GM20000 (cell line): ENCODE measurements at regions not wholly inside any gene's neighbourhood (a gene's known extent, or its start where the extent isn't known, plus 50 kb on each side); places are given as distances from the start of the nearest gene placed in this dataset.

Experiments
- DNase-seq: peaks from one replicate; pipeline ENCODE4 v3.0.0; 2012; ENCODE audit warnings: low spot score
- CTCF ChIP-seq: IDR thresholded peaks from 2 replicates; pipeline ENCODE4 v1.5.1; 2012; ENCODE audit warnings: mild to moderate bottlenecking, control low read depth; ENCODE audit errors: extremely low read depth, missing control alignments

DNA sequence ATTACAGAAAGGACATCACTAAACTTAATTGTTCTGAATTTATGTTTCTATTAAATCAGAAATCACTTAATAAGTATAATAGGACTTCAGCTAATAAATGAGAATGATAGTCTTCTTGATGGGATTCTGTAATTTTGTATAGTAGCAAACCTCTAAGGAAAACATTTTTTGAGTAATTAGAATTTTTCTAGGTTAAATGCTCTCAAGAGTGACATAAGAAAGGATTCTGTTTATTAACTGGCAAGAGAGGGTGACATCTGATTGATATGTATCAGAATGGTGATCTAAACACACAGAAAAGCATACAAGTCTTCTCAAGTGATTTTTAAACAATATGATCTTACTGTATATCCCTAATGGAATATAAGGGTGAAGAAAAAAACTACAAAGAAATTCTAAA is 1597.7 kb upstream of the PRR20A start:
- no peak for TF ChIP-seq CTCF

GRCh38 chr13:55550624-55551023 is 1590.1 kb upstream of the PRR20A start:
- no peak for DNase-seq
- no peak for TF ChIP-seq CTCF

More for the DNA sequence above, 1597.7 kb upstream of the PRR20A start:
- DNase-seq = no peak

DNA sequence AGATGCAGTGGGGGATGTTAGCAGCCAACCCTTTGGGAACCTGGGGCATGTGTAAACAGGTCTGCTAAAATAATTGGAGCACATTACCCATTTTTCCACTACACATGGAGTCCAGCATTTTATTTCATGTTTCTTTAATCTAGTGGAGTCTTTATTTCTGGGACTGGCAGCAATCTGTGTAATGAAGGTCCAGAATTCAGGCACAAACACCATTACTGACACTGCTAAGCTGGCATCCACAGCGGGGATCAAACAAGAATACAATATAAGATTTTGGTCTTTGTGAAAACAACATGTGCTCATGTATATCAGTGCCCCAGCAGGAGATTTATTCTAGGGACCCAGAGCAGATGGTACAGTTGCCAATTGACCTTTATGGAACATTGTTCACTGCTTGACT is 1587.0 kb upstream of the PRR20A start:
- no peak for TF ChIP-seq CTCF
- no peak for DNase-seq

DNA sequence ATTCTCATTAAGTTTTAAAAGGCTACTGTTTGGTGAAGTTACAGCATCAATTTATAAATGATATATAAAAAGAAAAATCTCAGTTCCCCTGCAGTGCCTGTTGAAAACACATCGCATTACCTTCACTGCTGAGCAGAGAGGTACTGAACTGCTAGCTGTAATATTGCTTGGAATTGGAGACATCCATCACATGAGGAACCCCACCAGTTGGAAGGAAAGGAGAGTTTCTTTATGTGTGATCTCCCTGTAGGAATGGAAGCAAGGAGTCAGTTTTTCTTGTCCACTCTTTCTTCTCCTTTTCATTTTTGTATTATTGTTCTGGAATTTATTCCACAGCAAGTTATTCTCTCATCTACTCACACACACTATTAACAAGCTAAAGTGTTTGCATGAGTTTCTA is 1586.0 kb upstream of the PRR20A start:
- DNase-seq = no peak
- no peak for TF ChIP-seq CTCF

DNA sequence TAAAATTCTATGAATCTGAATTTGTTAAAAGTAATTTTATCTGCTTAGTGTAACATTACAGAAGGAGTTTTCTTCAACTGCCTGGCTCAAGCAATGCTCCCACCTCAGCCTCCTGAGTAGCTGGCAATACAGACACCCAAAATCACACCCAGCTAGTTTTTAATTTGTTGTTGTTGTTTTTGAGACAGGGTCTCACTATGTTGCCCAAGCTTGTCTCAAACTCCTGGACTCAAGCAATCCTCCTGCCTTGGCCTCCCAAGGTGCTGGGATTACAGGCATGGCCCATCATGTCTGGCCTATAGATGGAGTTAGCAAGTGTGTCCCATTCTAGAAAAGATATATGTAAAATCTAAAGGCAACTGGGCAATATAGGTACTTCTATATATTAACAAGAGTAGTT is 1580.4 kb upstream of the PRR20A start:
- TF ChIP-seq CTCF = no peak

DNA sequence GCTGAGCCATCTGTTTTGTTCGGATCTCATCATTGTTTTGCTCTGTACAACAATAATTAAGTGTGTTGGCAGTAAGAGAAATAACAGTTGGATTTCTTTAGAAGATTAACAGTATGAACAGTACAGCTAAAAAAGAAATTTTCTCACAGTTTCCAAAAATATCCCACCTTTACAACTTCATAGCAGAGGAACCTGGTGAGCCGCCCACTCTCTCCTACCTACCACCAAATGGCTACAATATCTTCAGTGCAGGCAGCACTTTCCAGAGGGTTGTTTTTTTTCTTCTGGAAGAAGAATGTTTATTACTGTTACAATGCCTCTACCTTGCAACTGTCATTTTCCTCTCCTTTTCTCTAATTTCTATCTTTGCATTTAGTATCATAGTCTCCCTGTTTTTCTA is 1577.5 kb upstream of the PRR20A start:
- no peak for TF ChIP-seq CTCF
- no peak for DNase-seq

More for the DNA sequence above, 1580.4 kb upstream of the PRR20A start:
- DNase-seq = no peak

DNA sequence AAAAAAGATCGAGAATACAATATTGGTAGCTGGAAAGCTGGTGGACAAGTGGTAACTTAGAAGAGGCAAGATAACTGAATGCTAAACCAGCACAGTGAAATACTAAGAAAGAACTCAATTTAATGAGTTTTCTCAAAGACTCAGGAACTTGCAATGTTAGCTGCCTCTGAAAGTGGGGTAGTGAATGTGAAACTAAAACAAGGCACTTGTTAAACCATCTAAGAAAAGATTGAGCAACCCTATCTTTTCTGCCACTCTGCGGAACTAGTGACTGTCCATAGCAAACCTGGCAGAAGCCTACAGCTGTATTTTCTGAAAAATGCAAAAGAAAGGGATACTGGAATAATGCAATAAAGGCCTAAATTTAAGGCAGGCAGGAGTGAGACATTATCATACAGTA is 1574.4 kb upstream of the PRR20A start:
- DNase-seq = no peak
- no peak for TF ChIP-seq CTCF

DNA sequence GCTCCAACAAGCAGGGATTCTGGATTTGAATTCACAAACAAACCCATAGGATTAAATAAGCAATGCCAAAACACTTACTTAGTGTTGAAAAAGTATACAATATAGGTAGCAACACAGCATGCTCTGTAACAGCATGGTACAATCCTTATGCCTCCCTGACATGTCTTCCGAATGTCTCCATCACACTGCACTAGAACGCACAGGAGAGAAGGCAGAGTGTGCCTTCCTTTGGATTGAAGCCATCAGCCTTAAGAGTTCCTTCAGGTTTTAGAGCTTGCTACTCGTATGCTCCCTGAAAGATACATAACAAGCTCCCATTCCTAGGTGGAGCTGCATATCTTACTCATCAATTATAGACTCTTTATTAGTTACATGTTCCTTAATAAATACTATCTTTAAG is 1573.9 kb upstream of the PRR20A start:
- DNase-seq = no peak
- no peak for TF ChIP-seq CTCF
